GM19240 (cell line): ENCODE measurements at regions not wholly inside any gene's neighbourhood (a gene's known extent, or its start where the extent isn't known, plus 50 kb on each side); places are given as distances from the start of the nearest gene placed in this dataset.

Experiments used
- DNase-seq: peaks from one replicate; pipeline ENCODE4 v3.0.0; 2011; ENCODE audit warnings: low spot score; ENCODE audit not compliant: insufficient read length

GRCh38 chrX:40452031-40452430, 128.7 kb upstream of the ATP6AP2 start:
- no peak for DNase-seq

GRCh38 chrX:40449956-40450706, 130.6 kb upstream of the ATP6AP2 start:
- no peak for DNase-seq

- DNase-seq: no peak
Observed at GRCh38 chrX:40449396-40449795, 131.4 kb upstream of the ATP6AP2 start.

GRCh38 chrX:40448793-40449192, 132.0 kb upstream of the ATP6AP2 start:
- no peak for DNase-seq

- DNase-seq: no peak
Observed at GRCh38 chrX:40446921-40447320, 133.8 kb upstream of the ATP6AP2 start.

GRCh38 chrX:40445691-40446090, 135.1 kb upstream of the ATP6AP2 start:
- DNase-seq: no peak

GRCh38 chrX:40444798-40445496, 135.8 kb upstream of the ATP6AP2 start:
- DNase-seq: no peak

GRCh38 chrX:40444133-40444532, 136.6 kb upstream of the ATP6AP2 start:
- DNase-seq: no peak

GRCh38 chrX:40440866-40441265, 139.9 kb upstream of the ATP6AP2 start:
- no peak for DNase-seq

- no peak for DNase-seq
Observed at GRCh38 chrX:40439625-40440532, 140.9 kb upstream of the ATP6AP2 start.

- DNase-seq: no peak
Observed at GRCh38 chrX:40437348-40437747, 143.4 kb upstream of the ATP6AP2 start.

GRCh38 chrX:40434947-40435346, 145.8 kb upstream of the ATP6AP2 start:
- DNase-seq: no peak

- no peak for DNase-seq
Observed at GRCh38 chrX:40434443-40434842, 146.3 kb upstream of the ATP6AP2 start.

GRCh38 chrX:40433160-40433559, 147.6 kb upstream of the ATP6AP2 start:
- no peak for DNase-seq

- no peak for DNase-seq
Observed at GRCh38 chrX:40424259-40424658, 156.5 kb upstream of the ATP6AP2 start.

GRCh38 chrX:40423299-40423698, 157.5 kb upstream of the ATP6AP2 start:
- DNase-seq: no peak

GRCh38 chrX:40422021-40422420, 158.7 kb upstream of the ATP6AP2 start:
- DNase-seq: no peak

- no peak for DNase-seq
Observed at GRCh38 chrX:40420899-40421729, 159.7 kb upstream of the ATP6AP2 start.

- DNase-seq: no peak
Observed at GRCh38 chrX:40418813-40419195, 162.0 kb upstream of the ATP6AP2 start.

GRCh38 chrX:40418146-40418812, 162.5 kb upstream of the ATP6AP2 start:
- DNase-seq: no peak

- no peak for DNase-seq
Observed at GRCh38 chrX:40415675-40416074, 165.1 kb upstream of the ATP6AP2 start.
